ENCODE measurements at regions not wholly inside any gene's neighbourhood (a gene's known extent, or its start where the extent isn't known, plus 50 kb on each side); places are given as distances from the start of the nearest gene placed in this dataset.
A peak's percentile ranks its signal among the peaks of the same experiment; 100 is the strongest.

DNA sequence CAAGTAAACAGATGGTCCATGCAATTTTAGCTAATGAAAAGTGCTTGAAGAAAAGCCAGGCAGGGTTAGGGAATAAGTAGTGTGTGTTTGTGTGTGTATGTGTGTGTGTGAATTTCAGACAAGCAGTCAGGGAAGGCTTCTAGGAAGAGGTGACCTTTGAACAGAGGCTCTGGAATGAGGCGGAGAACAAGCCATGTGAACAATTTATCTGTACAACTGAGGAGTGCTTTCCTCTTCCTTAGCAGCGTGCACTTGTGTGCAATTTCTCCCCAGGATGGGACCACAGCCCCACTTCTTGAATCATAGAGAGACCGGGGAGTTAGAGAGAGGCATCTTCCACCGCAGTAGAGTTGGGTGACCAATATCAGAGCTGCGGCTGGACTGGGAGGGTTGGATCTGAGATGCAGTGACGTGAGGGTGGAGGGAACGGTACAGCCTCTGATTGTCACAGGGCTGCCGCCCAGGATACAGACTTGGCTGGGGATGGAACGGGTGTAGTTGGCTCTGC lies 69.2 kb upstream of the FAM171A1 start:
- Histone ChIP-seq H3K27me3 (no peaks in the 10 kb centered on the region), H3K79me2 (no peaks in the 10 kb centered on the region), H3K9me3 (ENCODE audit: low read depth) (no peaks in the 10 kb centered on the region), H3K4me1 (ENCODE audit: insufficient read depth) (no peaks in the 10 kb centered on the region), H2AFZ (peak overlapping the region; percentile 74), H3K4me2 (peak overlapping the region; percentile 73), H3K27ac (peak overlapping the region; percentile 26), H3K4me3 (no peak overlapping the region), H4K20me1 (ENCODE audit: insufficient read depth, poor library complexity, severe bottlenecking) (no peaks in the 10 kb centered on the region), H3K36me3 (replicated peaks; ENCODE audit: insufficient read depth, low read depth) (no peaks in the 10 kb centered on the region), H3K9me2 (replicated peaks; ENCODE audit: insufficient read depth) (no peaks in the 10 kb centered on the region)
- WGBS (ENCODE audit: low lambda C conversion rate, missing lambda C conversion rate) = 88% methylated on average over 9 of the region's 9 CpGs
- TF ChIP-seq CTCF (IDR thresholded peaks at IDR 0.05; ENCODE audit: poor library complexity) (no peak), EZH2 (IDR thresholded peaks at IDR 0.05; ENCODE audit: borderline replicate concordance) (no peak), EZH2phosphoT487 (IDR thresholded peaks at IDR 0.05; ENCODE audit: low read depth, severe bottlenecking, unreplicated experiment) (no peak)
- no peak for DNase-seq (ENCODE audit: low spot score)

GRCh38 chr10:15439341-15439842 lies 68.3 kb upstream of the FAM171A1 start:
- Histone ChIP-seq H2AFZ (peak overlapping the region; percentile 74), H3K27ac (peak overlapping the region; percentile 26), H3K4me2 (peak overlapping the region; percentile 73), H3K27me3 (no peaks in the 10 kb centered on the region), H3K4me1 (ENCODE audit: insufficient read depth) (no peaks in the 10 kb centered on the region), H3K9me3 (ENCODE audit: low read depth) (no peaks in the 10 kb centered on the region), H3K79me2 (no peaks in the 10 kb centered on the region), H3K4me3 (no peak overlapping the region), H4K20me1 (ENCODE audit: insufficient read depth, poor library complexity, severe bottlenecking) (no peaks in the 10 kb centered on the region), H3K36me3 (replicated peaks; ENCODE audit: insufficient read depth, low read depth) (no peaks in the 10 kb centered on the region), H3K9me2 (replicated peaks; ENCODE audit: insufficient read depth) (no peaks in the 10 kb centered on the region)
- no peak for TF ChIP-seq EZH2 (IDR thresholded peaks at IDR 0.05; ENCODE audit: borderline replicate concordance)
- TF ChIP-seq EZH2phosphoT487 (IDR thresholded peaks at IDR 0.05; ENCODE audit: low read depth, severe bottlenecking, unreplicated experiment) = no peak
- TF ChIP-seq CTCF (IDR thresholded peaks at IDR 0.05; ENCODE audit: poor library complexity) = peak; percentile 58
- 8% methylated on average over 12 of the region's 12 CpGs for WGBS (ENCODE audit: low lambda C conversion rate, missing lambda C conversion rate)
- peak; percentile 54 for DNase-seq (ENCODE audit: low spot score)

GRCh38 chr10:15436696-15437095 lies 65.6 kb upstream of the FAM171A1 start:
- 79% methylated on average over 5 of the region's 5 CpGs for WGBS (ENCODE audit: low lambda C conversion rate, missing lambda C conversion rate)
- Histone ChIP-seq H3K9me2 (replicated peaks; ENCODE audit: insufficient read depth) (no peaks in the 10 kb centered on the region), H3K36me3 (replicated peaks; ENCODE audit: insufficient read depth, low read depth) (no peaks in the 10 kb centered on the region), H3K27ac (no peak overlapping the region), H3K4me1 (ENCODE audit: insufficient read depth) (no peaks in the 10 kb centered on the region), H4K20me1 (ENCODE audit: insufficient read depth, poor library complexity, severe bottlenecking) (no peaks in the 10 kb centered on the region), H3K79me2 (no peaks in the 10 kb centered on the region), H2AFZ (no peak overlapping the region), H3K27me3 (no peaks in the 10 kb centered on the region), H3K4me2 (no peak overlapping the region), H3K4me3 (no peak overlapping the region), H3K9me3 (ENCODE audit: low read depth) (no peaks in the 10 kb centered on the region)
- TF ChIP-seq EZH2phosphoT487 (IDR thresholded peaks at IDR 0.05; ENCODE audit: low read depth, severe bottlenecking, unreplicated experiment) (no peak), CTCF (IDR thresholded peaks at IDR 0.05; ENCODE audit: poor library complexity) (no peak), EZH2 (IDR thresholded peaks at IDR 0.05; ENCODE audit: borderline replicate concordance) (no peak)
- DNase-seq (ENCODE audit: low spot score) = no peak

Data from hepatocyte (in vitro differentiated cells).